HEK293T (cell line): ENCODE measurements at regions not wholly inside any gene's neighbourhood (a gene's known extent, or its start where the extent isn't known, plus 50 kb on each side); places are given as distances from the start of the nearest gene placed in this dataset.

Experiments
- CTCF ChIA-PET: fragments of 350-600 bp; formaldehyde crosslinking; extraction: SDS; loops from one replicate; lab custom pipeline; 2021; ENCODE audit warnings: antibody characterized with exemption, inconsistent platforms; lab: Yijun Ruan, JAX
- POLR2A ChIA-PET: fragments of 350-600 bp; formaldehyde crosslinking; extraction: SDS; loops from one replicate; lab custom pipeline; 2020; ENCODE audit warnings: antibody characterized with exemption, inconsistent platforms; lab: Yijun Ruan, JAX
- DNase-seq: peaks from one replicate; pipeline ENCODE4 v3.0.0; 2012; ENCODE audit warnings: mixed read lengths; ENCODE audit errors: extremely low spot score
- ARNT ChIP-seq: fragments of 450-650 bp; IDR thresholded peaks from 2 replicates; pipeline ENCODE4 v1.6.1; 2017; ENCODE audit warnings: mild to moderate bottlenecking
- BHLHE40 ChIP-seq: fragments of 450-650 bp; IDR thresholded peaks from 2 replicates; pipeline ENCODE4 v1.6.1; 2016; ENCODE audit warnings: mild to moderate bottlenecking, moderate library complexity, borderline replicate concordance
- CTBP1 ChIP-seq: fragments of 450-650 bp; IDR thresholded peaks from 2 replicates; pipeline ENCODE4 v1.6.1; 2016; ENCODE audit warnings: borderline replicate concordance
- ELF4 ChIP-seq: fragments of 450-650 bp; IDR thresholded peaks from 2 replicates; pipeline ENCODE4 v1.6.1; 2017; ENCODE audit warnings: antibody characterized with exemption
- FOXA1 ChIP-seq: fragments of 450-650 bp; IDR thresholded peaks from 2 replicates; pipeline ENCODE4 v1.6.1; 2016; ENCODE audit warnings: mild to moderate bottlenecking
- FOXK2 ChIP-seq: fragments of 450-650 bp; IDR thresholded peaks from 2 replicates; pipeline ENCODE4 v1.6.1; 2016; ENCODE audit warnings: mild to moderate bottlenecking
- FOXM1 ChIP-seq: fragments of 450-650 bp; IDR thresholded peaks from 2 replicates; pipeline ENCODE4 v1.6.1; 2017; ENCODE audit warnings: mild to moderate bottlenecking, borderline replicate concordance
- HDGF ChIP-seq: fragments of 450-650 bp; IDR thresholded peaks from 2 replicates; pipeline ENCODE4 v1.6.1; 2017; ENCODE audit warnings: antibody characterized with exemption, borderline replicate concordance
- L3MBTL2 ChIP-seq: fragments of 450-650 bp; conservative IDR thresholded peaks from 2 replicates; pipeline ENCODE4 v1.6.1; 2016; ENCODE audit warnings: mild to moderate bottlenecking
- LEF1 ChIP-seq: fragments of 450-650 bp; IDR thresholded peaks from 2 replicates; pipeline ENCODE4 v1.6.1; 2017; ENCODE audit warnings: mild to moderate bottlenecking, borderline replicate concordance
- NFRKB ChIP-seq: fragments of 450-650 bp; IDR thresholded peaks from 2 replicates; pipeline ENCODE4 v1.6.1; 2016; ENCODE audit warnings: mild to moderate bottlenecking, moderate library complexity
- SP1 ChIP-seq: fragments of 450-650 bp; IDR thresholded peaks from 2 replicates; pipeline ENCODE4 v1.6.1; 2017
- SUZ12 ChIP-seq: fragments of 450-650 bp; IDR thresholded peaks from 2 replicates; pipeline ENCODE4 v1.6.1; 2016; ENCODE audit warnings: mild to moderate bottlenecking
- TARDBP ChIP-seq: fragments of 450-650 bp; IDR thresholded peaks from 2 replicates; pipeline ENCODE4 v1.6.1; 2016
- ZNF384 ChIP-seq: fragments of 450-650 bp; IDR thresholded peaks from 2 replicates; pipeline ENCODE4 v1.6.1; 2016
- TF ChIP-seq, protein P1 (sequence below): fragments of 450-650 bp; IDR thresholded peaks from 2 replicates; pipeline ENCODE4 v1.6.1; 2016

DNA sequence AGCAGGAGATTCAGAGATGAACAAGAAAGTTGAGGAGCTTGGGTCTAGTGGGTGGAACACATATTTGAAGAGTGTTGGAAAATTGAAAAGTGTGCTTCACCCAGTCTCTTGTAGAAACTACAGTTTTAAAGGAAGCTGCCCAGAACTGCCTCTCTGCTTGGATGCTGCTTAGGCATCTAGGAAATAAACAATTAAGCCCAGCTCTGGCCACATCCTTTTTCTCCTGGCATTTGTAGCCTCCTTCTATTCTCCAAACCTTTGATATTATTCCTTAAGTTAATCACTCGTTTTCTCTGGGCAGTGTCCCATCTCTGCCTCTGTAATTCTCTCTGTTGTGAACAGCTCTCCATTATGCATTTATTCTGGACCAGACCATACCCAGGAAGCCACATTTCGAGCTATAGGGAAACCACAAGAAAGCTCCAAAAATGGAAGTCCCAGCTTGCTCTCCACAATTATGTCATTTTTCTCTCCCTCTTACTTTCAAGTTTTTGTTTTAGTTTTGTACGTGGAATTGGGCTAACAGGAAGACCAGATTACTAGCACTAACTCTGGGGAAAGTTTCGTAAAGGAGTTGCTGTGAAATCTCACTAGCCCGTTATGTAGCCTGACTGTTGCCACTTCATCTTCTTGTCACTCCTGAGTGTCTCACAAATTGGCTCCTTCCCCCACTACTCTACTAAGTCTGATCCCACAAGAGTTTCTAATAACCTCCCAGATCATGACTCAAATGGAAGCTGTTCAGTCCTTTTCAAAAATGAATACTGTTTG lies 102.2 kb downstream of the NTMT2 start:
- TF ChIP-seq FOXM1, result no peak
- TF ChIP-seq SUZ12, result no peak
- ChIA-PET POLR2A (no interaction called here), CTCF (interaction anchor here (0.5 kb wide), 1 partner anchor 26 kb away, joined by 3 read pairs; no protein-coding TSS in a partner anchor)
- no peak for DNase-seq

DNA sequence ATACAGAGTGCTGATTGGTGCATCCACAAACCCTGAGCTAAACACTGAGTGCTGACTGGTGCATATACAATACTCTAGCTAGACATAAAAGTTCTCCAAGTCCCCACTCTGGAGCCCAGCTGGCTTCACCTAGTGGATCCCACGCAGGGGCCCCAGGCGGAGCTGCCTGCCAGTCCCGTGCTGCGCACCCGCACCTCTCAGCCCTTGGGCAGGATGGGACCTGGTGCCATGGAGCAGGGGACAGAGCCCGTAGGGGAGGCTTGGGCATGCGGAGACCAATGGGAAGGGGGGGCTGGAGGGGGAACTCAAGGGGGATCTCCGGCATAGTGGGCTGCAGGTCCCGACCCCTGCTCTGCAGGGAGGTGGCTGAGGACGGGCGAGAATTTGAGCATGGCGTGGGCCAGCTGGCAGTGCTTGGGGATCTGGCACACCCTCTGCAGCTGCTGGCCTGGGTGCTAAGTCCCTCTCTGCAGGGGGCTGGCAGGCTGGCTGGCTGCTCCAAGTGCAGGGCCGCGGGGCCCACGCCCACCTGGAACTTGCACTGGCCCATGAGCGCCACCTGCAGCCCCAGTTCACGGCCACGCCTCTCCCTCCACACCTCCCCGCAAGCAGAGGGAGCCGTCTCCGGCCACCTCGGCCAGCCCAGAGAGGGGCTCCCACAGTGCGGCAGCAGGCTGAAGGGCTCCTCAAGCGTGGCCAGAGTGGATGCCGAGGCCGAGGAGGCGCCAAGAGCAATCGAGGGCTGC lies 104.9 kb downstream of the NTMT2 start:
- CTCF ChIA-PET, result no interaction called here

DNA sequence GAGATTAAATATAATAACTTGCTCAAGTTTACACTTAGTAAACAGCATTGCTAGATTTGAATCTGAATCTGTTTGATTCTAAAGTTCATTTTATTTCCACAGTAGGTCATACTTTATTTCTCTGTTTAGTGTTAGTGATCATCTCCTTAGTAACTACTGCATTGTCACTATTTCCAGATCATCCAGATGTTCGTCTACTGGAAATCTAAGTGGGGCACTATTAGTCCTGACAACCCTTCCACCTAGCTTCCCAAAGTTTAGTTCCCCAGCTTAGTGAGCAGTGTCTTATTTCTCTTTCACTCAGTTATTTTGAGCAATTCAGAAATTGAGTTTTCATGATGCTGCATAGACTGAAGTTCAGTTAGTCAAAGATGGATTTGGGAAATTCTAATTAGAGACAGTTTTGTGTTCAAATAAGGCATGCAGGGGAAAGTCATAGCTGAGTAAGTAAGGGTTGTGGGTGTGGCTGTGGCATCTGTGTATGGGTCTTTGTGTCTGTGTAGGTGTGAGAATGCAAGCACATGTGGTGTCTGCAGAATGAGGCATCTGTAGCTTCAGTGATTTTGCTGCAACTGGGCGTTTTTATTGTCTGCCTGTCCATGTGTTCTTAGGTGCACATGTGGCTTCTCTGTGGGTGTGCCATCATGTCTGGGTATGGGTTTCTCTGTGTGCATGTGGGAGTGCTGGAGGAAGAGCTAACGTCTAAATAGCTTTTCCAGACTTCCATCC lies 107.3 kb downstream of the NTMT2 start:
- TF ChIP-seq FOXA1, result no peak
- no peak for TF ChIP-seq NFRKB
- no peak for TF ChIP-seq ELF4
- TF ChIP-seq, protein P1, sequence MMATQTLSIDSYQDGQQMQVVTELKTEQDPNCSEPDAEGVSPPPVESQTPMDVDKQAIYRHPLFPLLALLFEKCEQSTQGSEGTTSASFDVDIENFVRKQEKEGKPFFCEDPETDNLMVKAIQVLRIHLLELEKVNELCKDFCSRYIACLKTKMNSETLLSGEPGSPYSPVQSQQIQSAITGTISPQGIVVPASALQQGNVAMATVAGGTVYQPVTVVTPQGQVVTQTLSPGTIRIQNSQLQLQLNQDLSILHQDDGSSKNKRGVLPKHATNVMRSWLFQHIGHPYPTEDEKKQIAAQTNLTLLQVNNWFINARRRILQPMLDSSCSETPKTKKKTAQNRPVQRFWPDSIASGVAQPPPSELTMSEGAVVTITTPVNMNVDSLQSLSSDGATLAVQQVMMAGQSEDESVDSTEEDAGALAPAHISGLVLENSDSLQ, result no peak
- TF ChIP-seq ARNT, result no peak
- no peak for TF ChIP-seq ZNF384
- TF ChIP-seq CTBP1, result no peak
- TF ChIP-seq LEF1, result no peak
- TF ChIP-seq FOXM1, result no peak
- no peak for TF ChIP-seq FOXK2
- no peak for TF ChIP-seq TARDBP
- TF ChIP-seq BHLHE40, result no peak
- no peak for TF ChIP-seq L3MBTL2
- TF ChIP-seq SP1, result no peak
- TF ChIP-seq HDGF, result no peak
- no peak for TF ChIP-seq SUZ12
- DNase-seq, result no peak
- POLR2A ChIA-PET, result no interaction called here
- CTCF ChIA-PET, result no interaction called here

More for the DNA sequence above, 104.9 kb downstream of the NTMT2 start:
- POLR2A ChIA-PET, result no interaction called here
- no peak for TF ChIP-seq LEF1
- TF ChIP-seq L3MBTL2, result no peak
- no peak for TF ChIP-seq FOXA1
- TF ChIP-seq ARNT, result no peak
- no peak for TF ChIP-seq ELF4
- TF ChIP-seq HDGF, result no peak
- no peak for TF ChIP-seq BHLHE40
- TF ChIP-seq SUZ12, result no peak
- TF ChIP-seq, protein P1, result no peak
- TF ChIP-seq FOXK2, result no peak
- TF ChIP-seq TARDBP, result no peak
- no peak for DNase-seq

DNA sequence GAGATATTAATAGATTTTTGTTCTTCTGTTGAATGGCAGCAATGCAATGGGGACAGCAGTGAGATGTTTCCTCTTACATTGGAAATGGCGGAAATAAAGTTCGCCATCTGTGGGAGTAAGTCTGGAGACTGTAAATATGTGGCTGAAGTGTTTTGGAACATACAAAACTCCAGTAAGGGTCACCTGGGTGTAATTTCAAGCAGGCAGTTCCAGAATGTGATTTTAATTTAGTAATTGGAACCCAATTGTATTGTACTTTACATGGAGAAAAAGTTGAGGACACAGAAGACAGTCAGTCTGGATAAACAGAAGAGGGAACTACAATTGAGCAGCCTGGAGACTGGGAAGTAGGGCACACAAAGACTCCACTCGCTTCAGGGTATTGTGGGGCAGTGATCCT lies 108.6 kb downstream of the NTMT2 start:
- CTCF ChIA-PET, result no interaction called here
- no peak for DNase-seq
- POLR2A ChIA-PET, result no interaction called here
- TF ChIP-seq FOXK2, result no peak
- no peak for TF ChIP-seq FOXA1
- TF ChIP-seq NFRKB, result no peak
- TF ChIP-seq SUZ12, result no peak

DNA sequence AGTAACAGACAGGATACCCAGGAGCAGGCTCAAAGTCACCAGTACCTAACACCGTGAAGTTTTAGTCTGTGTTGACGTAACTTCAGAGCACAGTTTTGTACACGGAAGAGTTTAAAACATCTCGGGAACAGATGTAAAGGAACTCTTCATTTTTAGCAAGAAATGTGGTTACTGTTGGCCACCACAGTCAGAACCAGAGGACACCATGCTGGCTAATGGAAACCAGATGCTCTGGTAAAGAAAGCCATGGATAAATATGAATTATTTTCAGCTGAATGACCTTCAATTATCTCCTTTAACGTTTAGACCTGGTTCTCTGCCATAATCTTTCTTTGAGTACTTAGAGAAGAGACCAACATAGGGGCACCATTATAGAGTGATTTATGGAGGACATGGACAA lies 115.9 kb downstream of the NTMT2 start:
- CTCF ChIA-PET, result interaction anchor here (0.6 kb wide), 1 partner anchor 1095 kb away, joined by 6 read pairs; no protein-coding TSS in a partner anchor
- POLR2A ChIA-PET, result no interaction called here
- DNase-seq, result no peak
- TF ChIP-seq L3MBTL2 (no peak), SUZ12 (no peak), FOXM1 (no peak), HDGF (no peak), BHLHE40 (no peak), ARNT (no peak), TARDBP (no peak), SP1 (no peak), ZNF384 (no peak), FOXA1 (no peak), CTBP1 (no peak), LEF1 (no peak), FOXK2 (no peak), ELF4 (no peak), NFRKB (no peak)
- TF ChIP-seq, protein P1, result no peak
